PC-9 (cell line): ENCODE measurements at regions not wholly inside any gene's neighbourhood (a gene's known extent, or its start where the extent isn't known, plus 50 kb on each side); places are given as distances from the start of the nearest gene placed in this dataset.

Experiments used
- BruUV-seq: library from RNA; stranded (reverse); fragments of 400-500 nt; replicated peaks from 2 replicates; lab custom pipeline; 2021; lab: Mats Ljungman, UMichigan
- CTCF ChIA-PET: fragments of 300-600 bp; sonication (Branson Sonifier 250); formaldehyde crosslinking; loops from one replicate; lab custom pipeline; 2022; ENCODE audit warnings: antibody characterized with exemption; lab: Charles Lee
- POLR2A ChIA-PET: fragments of 300-600 bp; sonication (Branson Sonifier 250); formaldehyde crosslinking; loops from one replicate; lab custom pipeline; 2022; ENCODE audit warnings: antibody characterized with exemption; ENCODE audit not compliant: unreplicated experiment; lab: Charles Lee
- DNase-seq, 2 experiments: peaks; one replicate each; pipeline versions ENCODE4 v3.0.0 to v3.0.0-alpha.2; 2015 to 2022; ENCODE audit warnings: mixed read lengths in 1 of 2
- H2AFZ ChIP-seq: fragments of 200-600 bp; sonication (generic); 2 replicates; pipeline ENCODE4 v1.8.1; 2017; ENCODE audit warnings: antibody characterized with exemption
- H3F3A ChIP-seq: fragments of 200-600 bp; sonication (generic); 2 replicates; pipeline ENCODE4 v1.8.1; 2017; ENCODE audit warnings: antibody characterized with exemption, mild to moderate bottlenecking, low read depth; ENCODE audit not compliant: insufficient read depth
- H3K27ac ChIP-seq: fragments of 200-600 bp; sonication (generic); 2 replicates; pipeline ENCODE4 v1.6.1; 2016; ENCODE audit warnings: mixed run types
- H3K27me3 ChIP-seq: fragments of 200-600 bp; sonication (generic); 2 replicates; pipeline ENCODE4 v1.6.1; 2016; ENCODE audit warnings: low read depth, mixed run types; ENCODE audit not compliant: insufficient read depth
- H3K36me3 ChIP-seq: fragments of 200-600 bp; sonication (generic); 2 replicates; pipeline ENCODE4 v1.6.1; 2016; ENCODE audit warnings: low read depth, mixed run types
- H3K4me1 ChIP-seq: fragments of 200-600 bp; sonication (generic); replicated peaks from 2 replicates; pipeline ENCODE4 v1.6.1; 2016; ENCODE audit warnings: mixed run types; ENCODE audit not compliant: insufficient read depth
- H3K4me2 ChIP-seq: fragments of 200-600 bp; sonication (generic); 2 replicates; pipeline ENCODE4 v1.6.1; 2017; ENCODE audit warnings: mixed run types
- H3K4me3 ChIP-seq: fragments of 200-600 bp; sonication (generic); 2 replicates; pipeline ENCODE4 v1.6.1; 2016; ENCODE audit warnings: mixed run types
- H3K79me2 ChIP-seq: fragments of 200-600 bp; sonication (generic); 2 replicates; pipeline ENCODE4 v1.6.1; 2017; ENCODE audit warnings: low read depth, mixed run types
- H3K9me2 ChIP-seq: fragments of 200-600 bp; sonication (generic); 2 replicates; pipeline ENCODE4 v1.8.1; 2017; ENCODE audit warnings: mild to moderate bottlenecking; ENCODE audit not compliant: insufficient read depth
- H3K9me3 ChIP-seq: fragments of 200-600 bp; sonication (generic); 2 replicates; pipeline ENCODE4 v1.8.1; 2016; ENCODE audit warnings: low read depth; ENCODE audit not compliant: insufficient read depth
- H4K20me1 ChIP-seq: fragments of 200-600 bp; sonication (generic); 2 replicates; pipeline ENCODE4 v1.8.1; 2017; ENCODE audit not compliant: insufficient read depth
- EZH2 ChIP-seq: fragments of 200-600 bp; sonication (generic); IDR thresholded peaks from 2 replicates; pipeline ENCODE4 v1.8.0; 2017; ENCODE audit warnings: antibody characterized with exemption, low read depth
- intact Hi-C: fragments of 100-400 bp; cut with micrococcal nuclease; formaldehyde crosslinking; loops from one replicate; pipeline ENCODE4 v1.10.0; 2022; ENCODE audit not compliant: unreplicated experiment
- TF ChIP-seq, protein P1 (sequence below): fragments of 200-600 bp; sonication (generic); conservative IDR thresholded peaks from 2 replicates; pipeline ENCODE4 v1.6.1; 2017; ENCODE audit warnings: mixed run types, antibody characterized with exemption, mild to moderate bottlenecking, moderate library complexity

DNA sequence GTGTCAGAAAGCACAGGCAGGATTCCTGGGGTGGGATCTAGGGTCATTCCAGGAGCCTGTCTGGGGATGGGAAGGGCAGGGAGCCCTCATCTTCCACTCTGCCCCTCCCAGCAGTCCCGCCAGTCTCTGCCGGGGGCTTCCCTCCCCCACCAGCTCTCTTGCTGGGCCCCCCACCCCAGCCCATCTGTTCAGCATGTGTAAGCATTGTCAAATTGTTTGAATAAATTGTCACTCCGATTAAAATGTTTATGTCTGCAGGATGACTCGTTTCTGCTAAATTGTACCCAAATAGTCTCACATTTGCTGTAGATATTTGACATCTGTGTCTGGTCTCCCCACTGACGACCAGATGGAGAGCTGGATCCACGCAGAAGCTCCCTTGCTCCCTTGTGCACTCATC is 257.6 kb downstream of the ANKRD60 start:
- H3K36me3 ChIP-seq: no peaks in the 10 kb centered on the region
- no peak for DNase-seq
- H3K4me2 ChIP-seq: no peak overlapping the region
- BruUV-seq: no TSS peak
- POLR2A ChIA-PET: no interaction called here
- H3K27ac ChIP-seq: no peak overlapping the region
- H3K9me2 ChIP-seq: no peaks in the 10 kb centered on the region
- H4K20me1 ChIP-seq: no peaks in the 10 kb centered on the region
- H3K79me2 ChIP-seq: no peaks in the 10 kb centered on the region
- TF ChIP-seq, protein P1, sequence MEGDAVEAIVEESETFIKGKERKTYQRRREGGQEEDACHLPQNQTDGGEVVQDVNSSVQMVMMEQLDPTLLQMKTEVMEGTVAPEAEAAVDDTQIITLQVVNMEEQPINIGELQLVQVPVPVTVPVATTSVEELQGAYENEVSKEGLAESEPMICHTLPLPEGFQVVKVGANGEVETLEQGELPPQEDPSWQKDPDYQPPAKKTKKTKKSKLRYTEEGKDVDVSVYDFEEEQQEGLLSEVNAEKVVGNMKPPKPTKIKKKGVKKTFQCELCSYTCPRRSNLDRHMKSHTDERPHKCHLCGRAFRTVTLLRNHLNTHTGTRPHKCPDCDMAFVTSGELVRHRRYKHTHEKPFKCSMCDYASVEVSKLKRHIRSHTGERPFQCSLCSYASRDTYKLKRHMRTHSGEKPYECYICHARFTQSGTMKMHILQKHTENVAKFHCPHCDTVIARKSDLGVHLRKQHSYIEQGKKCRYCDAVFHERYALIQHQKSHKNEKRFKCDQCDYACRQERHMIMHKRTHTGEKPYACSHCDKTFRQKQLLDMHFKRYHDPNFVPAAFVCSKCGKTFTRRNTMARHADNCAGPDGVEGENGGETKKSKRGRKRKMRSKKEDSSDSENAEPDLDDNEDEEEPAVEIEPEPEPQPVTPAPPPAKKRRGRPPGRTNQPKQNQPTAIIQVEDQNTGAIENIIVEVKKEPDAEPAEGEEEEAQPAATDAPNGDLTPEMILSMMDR: no peak
- TF ChIP-seq EZH2: no peak
- no peak overlapping the region for H3K4me3 ChIP-seq
- CTCF ChIA-PET: no interaction called here
- H3F3A ChIP-seq: no peaks in the 10 kb centered on the region
- intact Hi-C loops: no loop called here
- H3K9me3 ChIP-seq: no peaks in the 10 kb centered on the region
- H3K4me1 ChIP-seq: no peaks in the 10 kb centered on the region
- no peak overlapping the region for H2AFZ ChIP-seq
- H3K27me3 ChIP-seq: no peaks in the 10 kb centered on the region

- DNase-seq: no peak
- TF ChIP-seq, protein P1: no peak
- TF ChIP-seq EZH2: no peak
- Histone ChIP-seq H3K27ac (no peak overlapping the region), H2AFZ (no peak overlapping the region), H3K4me1 (no peaks in the 10 kb centered on the region), H3K4me2 (no peak overlapping the region), H3K9me3 (no peaks in the 10 kb centered on the region), H3K36me3 (no peaks in the 10 kb centered on the region), H3K27me3 (no peaks in the 10 kb centered on the region), H3K9me2 (no peaks in the 10 kb centered on the region), H4K20me1 (no peaks in the 10 kb centered on the region), H3F3A (no peaks in the 10 kb centered on the region), H3K4me3 (no peak overlapping the region), H3K79me2 (no peaks in the 10 kb centered on the region)
- ChIA-PET CTCF (no interaction called here), POLR2A (no interaction called here)
- BruUV-seq: no TSS peak
- intact Hi-C loops: no loop called here
Observed at GRCh38 chr20:57970116-57970515, 258.3 kb downstream of the ANKRD60 start.

GRCh38 chr20:57968120-57968519 is 258.3 kb upstream of the PMEPA1 start:
- intact Hi-C loops: no loop called here
- ChIA-PET CTCF (no interaction called here), POLR2A (no interaction called here)
- no peaks in the 10 kb centered on the region for H3K27me3 ChIP-seq
- H3F3A ChIP-seq: no peaks in the 10 kb centered on the region
- no peaks in the 10 kb centered on the region for H3K9me2 ChIP-seq
- H3K36me3 ChIP-seq: no peaks in the 10 kb centered on the region
- no TSS peak for BruUV-seq
- no peak overlapping the region for H3K4me2 ChIP-seq
- no peak overlapping the region for H3K27ac ChIP-seq
- no peak for TF ChIP-seq EZH2
- TF ChIP-seq, protein P1: no peak
- no peak for DNase-seq
- no peak overlapping the region for H3K4me3 ChIP-seq
- no peaks in the 10 kb centered on the region for H3K79me2 ChIP-seq
- no peaks in the 10 kb centered on the region for H4K20me1 ChIP-seq
- H2AFZ ChIP-seq: no peak overlapping the region
- no peaks in the 10 kb centered on the region for H3K9me3 ChIP-seq
- no peaks in the 10 kb centered on the region for H3K4me1 ChIP-seq
